SK-N-SH (cell line): ENCODE measurements at regions not wholly inside any gene's neighbourhood (a gene's known extent, or its start where the extent isn't known, plus 50 kb on each side); places are given as distances from the start of the nearest gene placed in this dataset.

Experiments
- CTCF ChIA-PET: fragments of 300-600, 350-600 bp; formaldehyde crosslinking; extraction: SDS; loops from one replicate; lab custom pipeline; 2021; lab: Yijun Ruan, JAX
- POLR2A ChIA-PET: fragments of 350-600 bp; sonication (Branson Sonifier 250); formaldehyde crosslinking; extraction: SDS; loops from one replicate; lab custom pipeline; 2020; ENCODE audit warnings: antibody characterized with exemption, inconsistent platforms; lab: Yijun Ruan, JAX
- DNase-seq: peaks from one replicate; pipeline ENCODE4 v3.0.0; 2012
- H2AFZ ChIP-seq: fragments of 200-600 bp; sonication (generic); 2 replicates; pipeline ENCODE4 v1.8.1; 2016; ENCODE audit warnings: antibody characterized with exemption, mild to moderate bottlenecking, low read depth
- H3F3A ChIP-seq: fragments of 200-600 bp; sonication (generic); replicated peaks from 2 replicates; pipeline ENCODE3; 2016; ENCODE audit warnings: antibody characterized with exemption, mild to moderate bottlenecking; ENCODE audit not compliant: insufficient read depth
- H3K27ac ChIP-seq, 2 experiments: fragments of 200-500 bp in 1 of 2; fragments of 200-600 bp in 1 of 2; sonication (Bioruptor generic) in 1 of 2; sonication (generic), shearing (Covaris generic) in 1 of 2; 2 replicates each; pipeline versions ENCODE4 v1.5.1 to v1.6.1; 2014 to 2016; ENCODE audit warnings: low read depth in 2 of 2, inconsistent platforms in 1 of 2, low read length in 1 of 2, mild to moderate bottlenecking in 1 of 2, mixed read lengths in 1 of 2
- H3K27me3 ChIP-seq: fragments of 200-600 bp; sonication (generic), shearing (Covaris generic); 2 replicates; pipeline ENCODE4 v1.6.1; 2016; ENCODE audit warnings: mixed run types; ENCODE audit not compliant: insufficient read depth
- H3K36me3 ChIP-seq, 2 experiments: fragments of 200-500 bp in 1 of 2; fragments of 200-600 bp in 1 of 2; sonication (Bioruptor generic) in 1 of 2; sonication (generic) in 1 of 2; replicated peaks in 1 of 2; 2 replicates each; pipeline versions ENCODE3 to v1.5.1; 2014 to 2016; ENCODE audit warnings: low read length in 1 of 2, mild to moderate bottlenecking in 1 of 2; ENCODE audit not compliant: insufficient read depth in 2 of 2, control insufficient read depth in 1 of 2
- H3K4me1 ChIP-seq, 2 experiments: fragments of 200-500 bp in 1 of 2; fragments of 200-600 bp in 1 of 2; sonication (Bioruptor generic) in 1 of 2; sonication (generic), shearing (Covaris generic) in 1 of 2; 2 replicates each; pipeline versions ENCODE4 v1.5.1 to v1.6.1; 2014 to 2016; ENCODE audit warnings: low read depth in 1 of 2, low read length in 1 of 2, mixed run types in 1 of 2; ENCODE audit not compliant: insufficient read depth in 2 of 2, control insufficient read depth in 1 of 2
- H3K4me2 ChIP-seq: fragments of 200-600 bp; sonication (generic), shearing (Covaris generic); 2 replicates; pipeline ENCODE4 v1.6.1; 2017; ENCODE audit warnings: mixed run types
- H3K4me3 ChIP-seq, 2 experiments: fragments of 200-500 bp in 1 of 2; fragments of 200-600 bp in 1 of 2; sonication (Bioruptor generic) in 1 of 2; sonication (generic), shearing (Covaris generic) in 1 of 2; 2 replicates each; pipeline versions ENCODE4 v1.5.1 to v1.8.1; 2014 to 2016; ENCODE audit warnings: low read depth in 2 of 2, inconsistent platforms in 1 of 2, low read length in 1 of 2, mild to moderate bottlenecking in 1 of 2, mixed read lengths in 1 of 2, moderate library complexity in 1 of 2
- H3K79me2 ChIP-seq: fragments of 200-600 bp; sonication (generic); 2 replicates; pipeline ENCODE4 v1.8.1; 2017; ENCODE audit warnings: mild to moderate bottlenecking; ENCODE audit not compliant: insufficient read depth
- H3K9ac ChIP-seq: fragments of 200-600 bp; sonication (generic); 2 replicates; pipeline ENCODE4 v1.6.1; 2017; ENCODE audit warnings: mixed run types
- H3K9me2 ChIP-seq: fragments of 200-600 bp; sonication (generic); 2 replicates; pipeline ENCODE4 v1.6.1; 2017; ENCODE audit warnings: mixed run types
- H3K9me3 ChIP-seq: fragments of 200-600 bp; sonication (generic); 2 replicates; pipeline ENCODE4 v1.6.1; 2017; ENCODE audit warnings: mixed run types, mild to moderate bottlenecking, moderate library complexity
- H4K20me1 ChIP-seq: fragments of 200-600 bp; sonication (generic); 2 replicates; pipeline ENCODE4 v1.6.1; 2017; ENCODE audit warnings: mild to moderate bottlenecking, mixed run types; ENCODE audit not compliant: insufficient read depth
- FOXM1 ChIP-seq: IDR thresholded peaks from 2 replicates; pipeline ENCODE4 v1.4.0; 2012; ENCODE audit warnings: low read depth, mild to moderate bottlenecking
- MEF2A ChIP-seq: IDR thresholded peaks from 2 replicates; pipeline ENCODE4 v1.4.0; 2012; ENCODE audit warnings: low read depth, borderline replicate concordance
- NRF1 ChIP-seq: IDR thresholded peaks from 2 replicates; pipeline ENCODE4 v1.6.1; 2012; ENCODE audit warnings: low read depth, mild to moderate bottlenecking, low read length
- POLR2AphosphoS5 ChIP-seq: IDR thresholded peaks from 2 replicates; pipeline ENCODE4 v1.6.1; 2012; ENCODE audit warnings: low read depth, low read length
- RCOR1 ChIP-seq: fragments of 150-350 bp; IDR thresholded peaks from 2 replicates; pipeline ENCODE4 v1.6.1; 2017; ENCODE audit warnings: antibody characterized with exemption, low read length
- RXRA ChIP-seq: IDR thresholded peaks from 2 replicates; pipeline ENCODE4 v1.4.0; 2012; ENCODE audit warnings: low read depth, mild to moderate bottlenecking, borderline replicate concordance
- SIN3A ChIP-seq: IDR thresholded peaks from 2 replicates; pipeline ENCODE4 v1.6.1; 2012; ENCODE audit warnings: low read depth, mild to moderate bottlenecking, low read length, moderate library complexity, borderline replicate concordance
- SMC3 ChIP-seq: IDR thresholded peaks from 2 replicates; pipeline ENCODE4 v1.6.1; 2012; ENCODE audit warnings: low read depth, low read length, improper control_type of control experiment
- TEAD4 ChIP-seq: IDR thresholded peaks from 2 replicates; pipeline ENCODE4 v1.4.0; 2012; ENCODE audit warnings: mild to moderate bottlenecking, borderline replicate concordance; ENCODE audit not compliant: insufficient read depth
- WGBS: methylation state at CpG from one replicate; pipeline ENCODE4 v1.1.6; 2017; ENCODE audit warnings: low lambda C conversion rate; 5-methylcytosine and 5-hydroxymethylcytosine counted together
- TF ChIP-seq, protein P1 (sequence below): fragments of 150-350 bp; IDR thresholded peaks from 2 replicates; pipeline ENCODE4 v1.6.1; 2016; ENCODE audit warnings: mild to moderate bottlenecking, low read depth, low read length
- TF ChIP-seq, protein P2 (sequence below): fragments of 200-600 bp; sonication (generic); IDR thresholded peaks from 2 replicates; pipeline ENCODE4 v1.6.1; 2017; ENCODE audit warnings: antibody characterized with exemption, mild to moderate bottlenecking, moderate library complexity
- TF ChIP-seq, protein P3 (sequence below): IDR thresholded peaks from 2 replicates; pipeline ENCODE4 v1.4.0; 2012; ENCODE audit warnings: low read depth, borderline replicate concordance
- TF ChIP-seq, protein P4 (sequence below): IDR thresholded peaks from 2 replicates; pipeline ENCODE4 v1.4.0; 2012; ENCODE audit warnings: low read depth, borderline replicate concordance
- TF ChIP-seq, protein P5 (sequence below): fragments of 150-350 bp; IDR thresholded peaks from 2 replicates; pipeline ENCODE4 v1.6.1; 2017; ENCODE audit warnings: antibody characterized with exemption, low read length, low read depth, borderline replicate concordance

DNA sequence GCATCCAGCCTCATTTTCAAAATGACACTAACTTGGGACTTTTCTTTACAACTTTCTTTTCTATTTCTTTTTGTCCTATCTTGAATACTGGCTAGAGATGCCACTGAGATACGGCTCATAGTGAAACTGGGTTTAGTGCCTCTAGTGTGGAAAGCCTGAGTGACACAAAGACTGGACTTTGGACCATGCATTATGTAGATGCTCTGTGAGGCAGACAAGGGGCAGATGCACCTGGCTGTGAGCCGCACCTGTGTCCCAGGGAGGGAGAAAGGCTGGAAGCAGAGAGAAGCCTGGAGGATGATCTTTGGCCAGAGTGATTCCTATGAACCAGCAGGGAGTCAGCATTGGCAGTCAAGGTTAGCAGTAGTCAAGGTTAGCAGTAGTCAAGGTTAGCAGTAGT is 852.3 kb upstream of the TMEM132C start:
- no peak for DNase-seq
- no peak overlapping the region for H3K27ac ChIP-seq
- H3K4me3 ChIP-seq, result no peak overlapping the region
- H3K4me1 ChIP-seq, result no peaks in the 10 kb centered on the region
- H3K9me2 ChIP-seq, result no peaks in the 10 kb centered on the region
- H2AFZ ChIP-seq, result no peak overlapping the region
- no peaks in the 10 kb centered on the region for H3K9me3 ChIP-seq
- ChIA-PET POLR2A (no interaction called here), CTCF (no interaction called here)
- no peak overlapping the region for H3K9ac ChIP-seq
- H3K27me3 ChIP-seq, result no peaks in the 10 kb centered on the region
- H3F3A ChIP-seq, result no peaks in the 10 kb centered on the region
- 22% methylated on average over 2 of the region's 2 CpGs for WGBS
- TF ChIP-seq MEF2A, result no peak
- TF ChIP-seq NRF1, result no peak
- no peak for TF ChIP-seq SIN3A
- TF ChIP-seq RXRA, result no peak
- TF ChIP-seq, protein P1, sequence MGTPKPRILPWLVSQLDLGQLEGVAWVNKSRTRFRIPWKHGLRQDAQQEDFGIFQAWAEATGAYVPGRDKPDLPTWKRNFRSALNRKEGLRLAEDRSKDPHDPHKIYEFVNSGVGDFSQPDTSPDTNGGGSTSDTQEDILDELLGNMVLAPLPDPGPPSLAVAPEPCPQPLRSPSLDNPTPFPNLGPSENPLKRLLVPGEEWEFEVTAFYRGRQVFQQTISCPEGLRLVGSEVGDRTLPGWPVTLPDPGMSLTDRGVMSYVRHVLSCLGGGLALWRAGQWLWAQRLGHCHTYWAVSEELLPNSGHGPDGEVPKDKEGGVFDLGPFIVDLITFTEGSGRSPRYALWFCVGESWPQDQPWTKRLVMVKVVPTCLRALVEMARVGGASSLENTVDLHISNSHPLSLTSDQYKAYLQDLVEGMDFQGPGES, result no peak
- TF ChIP-seq POLR2AphosphoS5, result no peak
- no peaks in the 10 kb centered on the region for H3K79me2 ChIP-seq
- no peak overlapping the region for H3K4me2 ChIP-seq
- H3K36me3 ChIP-seq, result no peaks in the 10 kb centered on the region
- no peaks in the 10 kb centered on the region for H4K20me1 ChIP-seq

DNA sequence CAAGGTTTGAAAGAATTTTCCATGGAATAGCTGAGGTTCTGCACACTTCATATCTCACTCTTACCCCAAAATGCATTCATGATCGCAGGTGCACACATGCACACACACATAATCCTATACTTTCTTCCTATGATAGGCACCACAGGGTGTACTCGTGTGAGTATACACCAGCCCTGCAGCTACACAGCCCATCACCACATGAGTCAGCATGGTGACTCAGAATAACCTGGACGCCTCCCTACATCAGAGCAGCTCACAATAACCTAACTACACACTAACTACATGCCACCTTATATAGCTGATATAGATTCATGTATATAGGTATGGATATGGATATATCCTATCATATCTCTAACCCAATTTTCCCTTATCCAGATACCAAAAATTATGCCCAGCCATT is 850.2 kb upstream of the TMEM132C start:
- no peak for DNase-seq
- CTCF ChIA-PET, result no interaction called here
- POLR2A ChIA-PET, result no interaction called here

DNA sequence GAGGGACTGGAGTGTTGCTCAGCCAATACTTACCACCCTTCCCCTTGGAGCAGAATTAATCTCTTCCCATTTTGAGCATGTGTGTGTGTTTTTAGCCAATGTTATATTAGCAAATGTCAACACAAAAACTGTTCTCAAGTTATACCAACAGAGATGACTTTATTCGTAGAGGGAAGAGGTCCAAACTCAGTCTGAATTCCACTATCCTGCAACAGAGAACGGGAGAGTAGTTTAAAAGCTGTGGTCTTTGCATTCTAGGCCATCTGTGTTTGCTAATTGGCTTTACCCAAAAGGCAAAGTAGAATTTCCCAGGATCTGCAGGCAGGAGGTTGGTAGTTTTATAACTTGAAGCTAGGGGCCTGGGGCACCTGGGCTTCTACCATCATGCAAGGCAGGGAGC is 847.9 kb upstream of the TMEM132C start:
- Histone ChIP-seq H3K79me2 (no peaks in the 10 kb centered on the region), H3F3A (no peaks in the 10 kb centered on the region), H3K27me3 (no peaks in the 10 kb centered on the region), H3K36me3 (no peaks in the 10 kb centered on the region), H3K4me3 (no peak overlapping the region), H2AFZ (no peak overlapping the region), H3K9me3 (no peaks in the 10 kb centered on the region), H3K27ac (no peak overlapping the region), H3K9ac (no peak overlapping the region), H3K4me2 (no peak overlapping the region), H3K9me2 (no peaks in the 10 kb centered on the region), H3K4me1 (no peaks in the 10 kb centered on the region), H4K20me1 (no peaks in the 10 kb centered on the region)
- no peak for DNase-seq
- WGBS, result 3% methylated on average over 2 of the region's 2 CpGs
- ChIA-PET POLR2A (no interaction called here), CTCF (interaction anchor here (0.7 kb wide), 2 partner anchors 480 to 1128 kb away, joined by 3 to 4 read pairs; no protein-coding TSS in a partner anchor)
- no peak for TF ChIP-seq TEAD4
- TF ChIP-seq FOXM1, result no peak
- no peak for TF ChIP-seq RCOR1
- TF ChIP-seq, protein P2, sequence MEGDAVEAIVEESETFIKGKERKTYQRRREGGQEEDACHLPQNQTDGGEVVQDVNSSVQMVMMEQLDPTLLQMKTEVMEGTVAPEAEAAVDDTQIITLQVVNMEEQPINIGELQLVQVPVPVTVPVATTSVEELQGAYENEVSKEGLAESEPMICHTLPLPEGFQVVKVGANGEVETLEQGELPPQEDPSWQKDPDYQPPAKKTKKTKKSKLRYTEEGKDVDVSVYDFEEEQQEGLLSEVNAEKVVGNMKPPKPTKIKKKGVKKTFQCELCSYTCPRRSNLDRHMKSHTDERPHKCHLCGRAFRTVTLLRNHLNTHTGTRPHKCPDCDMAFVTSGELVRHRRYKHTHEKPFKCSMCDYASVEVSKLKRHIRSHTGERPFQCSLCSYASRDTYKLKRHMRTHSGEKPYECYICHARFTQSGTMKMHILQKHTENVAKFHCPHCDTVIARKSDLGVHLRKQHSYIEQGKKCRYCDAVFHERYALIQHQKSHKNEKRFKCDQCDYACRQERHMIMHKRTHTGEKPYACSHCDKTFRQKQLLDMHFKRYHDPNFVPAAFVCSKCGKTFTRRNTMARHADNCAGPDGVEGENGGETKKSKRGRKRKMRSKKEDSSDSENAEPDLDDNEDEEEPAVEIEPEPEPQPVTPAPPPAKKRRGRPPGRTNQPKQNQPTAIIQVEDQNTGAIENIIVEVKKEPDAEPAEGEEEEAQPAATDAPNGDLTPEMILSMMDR, result no peak
- no peak for TF ChIP-seq NRF1
- TF ChIP-seq, protein P3, sequence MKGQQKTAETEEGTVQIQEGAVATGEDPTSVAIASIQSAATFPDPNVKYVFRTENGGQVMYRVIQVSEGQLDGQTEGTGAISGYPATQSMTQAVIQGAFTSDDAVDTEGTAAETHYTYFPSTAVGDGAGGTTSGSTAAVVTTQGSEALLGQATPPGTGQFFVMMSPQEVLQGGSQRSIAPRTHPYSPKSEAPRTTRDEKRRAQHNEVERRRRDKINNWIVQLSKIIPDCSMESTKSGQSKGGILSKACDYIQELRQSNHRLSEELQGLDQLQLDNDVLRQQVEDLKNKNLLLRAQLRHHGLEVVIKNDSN, result no peak
- TF ChIP-seq, protein P4, sequence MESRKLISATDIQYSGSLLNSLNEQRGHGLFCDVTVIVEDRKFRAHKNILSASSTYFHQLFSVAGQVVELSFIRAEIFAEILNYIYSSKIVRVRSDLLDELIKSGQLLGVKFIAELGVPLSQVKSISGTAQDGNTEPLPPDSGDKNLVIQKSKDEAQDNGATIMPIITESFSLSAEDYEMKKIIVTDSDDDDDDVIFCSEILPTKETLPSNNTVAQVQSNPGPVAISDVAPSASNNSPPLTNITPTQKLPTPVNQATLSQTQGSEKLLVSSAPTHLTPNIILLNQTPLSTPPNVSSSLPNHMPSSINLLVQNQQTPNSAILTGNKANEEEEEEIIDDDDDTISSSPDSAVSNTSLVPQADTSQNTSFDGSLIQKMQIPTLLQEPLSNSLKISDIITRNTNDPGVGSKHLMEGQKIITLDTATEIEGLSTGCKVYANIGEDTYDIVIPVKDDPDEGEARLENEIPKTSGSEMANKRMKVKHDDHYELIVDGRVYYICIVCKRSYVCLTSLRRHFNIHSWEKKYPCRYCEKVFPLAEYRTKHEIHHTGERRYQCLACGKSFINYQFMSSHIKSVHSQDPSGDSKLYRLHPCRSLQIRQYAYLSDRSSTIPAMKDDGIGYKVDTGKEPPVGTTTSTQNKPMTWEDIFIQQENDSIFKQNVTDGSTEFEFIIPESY, result no peak

More for the DNA sequence above, 850.2 kb upstream of the TMEM132C start:
- H3K79me2 ChIP-seq, result no peaks in the 10 kb centered on the region
- no peaks in the 10 kb centered on the region for H3K36me3 ChIP-seq
- no peak overlapping the region for H3K27ac ChIP-seq
- H2AFZ ChIP-seq, result no peak overlapping the region
- H3F3A ChIP-seq, result no peaks in the 10 kb centered on the region
- H3K9me3 ChIP-seq, result no peaks in the 10 kb centered on the region
- TF ChIP-seq, protein P5, sequence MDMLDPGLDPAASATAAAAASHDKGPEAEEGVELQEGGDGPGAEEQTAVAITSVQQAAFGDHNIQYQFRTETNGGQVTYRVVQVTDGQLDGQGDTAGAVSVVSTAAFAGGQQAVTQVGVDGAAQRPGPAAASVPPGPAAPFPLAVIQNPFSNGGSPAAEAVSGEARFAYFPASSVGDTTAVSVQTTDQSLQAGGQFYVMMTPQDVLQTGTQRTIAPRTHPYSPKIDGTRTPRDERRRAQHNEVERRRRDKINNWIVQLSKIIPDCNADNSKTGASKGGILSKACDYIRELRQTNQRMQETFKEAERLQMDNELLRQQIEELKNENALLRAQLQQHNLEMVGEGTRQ, result no peak
- no peak for TF ChIP-seq SMC3
- H3K9me2 ChIP-seq, result no peaks in the 10 kb centered on the region
- no peaks in the 10 kb centered on the region for H4K20me1 ChIP-seq
- no peaks in the 10 kb centered on the region for H3K4me1 ChIP-seq
- no peak overlapping the region for H3K4me3 ChIP-seq
- 5% methylated on average over 3 of the region's 3 CpGs for whole genome bisulfite sequencing
- H3K27me3 ChIP-seq, result no peaks in the 10 kb centered on the region
- no peak overlapping the region for H3K9ac ChIP-seq
- H3K4me2 ChIP-seq, result no peak overlapping the region
